Upper lobe of left lung (tissue), 4 donors: ENCODE measurements at regions not wholly inside any gene's neighbourhood (a gene's known extent, or its start where the extent isn't known, plus 50 kb on each side); places are given as distances from the start of the nearest gene placed in this dataset.

ENCODE experiments used
- CTCF ChIP-seq, 6 experiments: fragments of 450-650 bp in 4 of 6; fragments of 200-600 bp in 2 of 6; sonication (generic) in 2 of 6; IDR thresholded peaks; one replicate each; pipeline ENCODE4 v1.5.1; 2016 to 2019; ENCODE audit warnings: antibody characterized with exemption in 6 of 6
- EP300 ChIP-seq, 4 donors: sonication (generic); formaldehyde crosslinking; IDR thresholded peaks; one replicate each; pipeline ENCODE4 v1.5.1; 2017; ENCODE audit warnings: antibody characterized with exemption in 4 of 4, control low read depth in 2 of 4
- POLR2A ChIP-seq, 4 donors: fragments of 450-650 bp; IDR thresholded peaks; one replicate each; pipeline ENCODE4 v1.5.1; 2016 to 2017; ENCODE audit warnings: antibody characterized with exemption in 4 of 4, mild to moderate bottlenecking in 2 of 4
- POLR2AphosphoS5 ChIP-seq, 2 donors: sonication (generic); formaldehyde crosslinking; IDR thresholded peaks; one replicate each; pipeline ENCODE4 v1.5.1; 2017; ENCODE audit warnings: antibody characterized with exemption in 2 of 2

DNA sequence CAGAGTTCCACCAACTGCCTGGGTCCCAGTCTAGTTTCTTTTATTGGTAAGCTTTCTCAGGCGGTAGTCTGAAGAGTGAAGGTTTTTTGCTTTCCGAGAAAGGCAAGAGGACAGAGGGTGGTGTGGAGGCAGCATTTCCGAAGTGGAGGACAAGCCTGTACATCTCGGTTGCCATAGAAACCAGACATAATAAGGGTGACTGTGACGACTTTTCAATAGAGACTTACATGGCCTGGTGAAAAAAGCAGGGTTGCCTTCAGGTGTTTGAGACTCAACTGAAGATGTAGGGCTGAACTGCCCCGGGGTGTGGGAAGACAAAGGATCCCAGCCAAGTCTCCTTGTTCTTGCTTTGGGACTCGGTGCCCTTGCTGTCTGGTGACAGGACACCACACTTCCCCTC lies 53.6 kb upstream of the RAB40AL start:
- TF ChIP-seq CTCF (IDR thresholded peaks at IDR 0.05), result no peak
- TF ChIP-seq POLR2A (IDR thresholded peaks at IDR 0.05), result no peak
- no peak for TF ChIP-seq POLR2AphosphoS5 (IDR thresholded peaks at IDR 0.05)
- no peak for TF ChIP-seq EP300 (IDR thresholded peaks at IDR 0.05)
